Uterus (tissue), 2 donors: ENCODE measurements at regions not wholly inside any gene's neighbourhood (a gene's known extent, or its start where the extent isn't known, plus 50 kb on each side); places are given as distances from the start of the nearest gene placed in this dataset.

ENCODE experiments used
- POLR2A ChIP-seq, 2 donors: fragments of 450-650 bp; IDR thresholded peaks; one replicate each; pipeline ENCODE4 v1.6.1; 2016; ENCODE audit warnings: antibody characterized with exemption in 2 of 2, mild to moderate bottlenecking in 1 of 2, moderate library complexity in 1 of 2
- TF ChIP-seq, protein P1 (sequence below), 4 experiments: fragments of 200-600 bp in 2 of 4; fragments of 450-650 bp in 2 of 4; sonication (generic) in 2 of 4; IDR thresholded peaks; one replicate each; pipeline ENCODE4 v1.5.1; 2016 to 2019; ENCODE audit warnings: antibody characterized with exemption in 4 of 4, mild to moderate bottlenecking in 2 of 4, moderate library complexity in 1 of 4

- TF ChIP-seq, protein P1, sequence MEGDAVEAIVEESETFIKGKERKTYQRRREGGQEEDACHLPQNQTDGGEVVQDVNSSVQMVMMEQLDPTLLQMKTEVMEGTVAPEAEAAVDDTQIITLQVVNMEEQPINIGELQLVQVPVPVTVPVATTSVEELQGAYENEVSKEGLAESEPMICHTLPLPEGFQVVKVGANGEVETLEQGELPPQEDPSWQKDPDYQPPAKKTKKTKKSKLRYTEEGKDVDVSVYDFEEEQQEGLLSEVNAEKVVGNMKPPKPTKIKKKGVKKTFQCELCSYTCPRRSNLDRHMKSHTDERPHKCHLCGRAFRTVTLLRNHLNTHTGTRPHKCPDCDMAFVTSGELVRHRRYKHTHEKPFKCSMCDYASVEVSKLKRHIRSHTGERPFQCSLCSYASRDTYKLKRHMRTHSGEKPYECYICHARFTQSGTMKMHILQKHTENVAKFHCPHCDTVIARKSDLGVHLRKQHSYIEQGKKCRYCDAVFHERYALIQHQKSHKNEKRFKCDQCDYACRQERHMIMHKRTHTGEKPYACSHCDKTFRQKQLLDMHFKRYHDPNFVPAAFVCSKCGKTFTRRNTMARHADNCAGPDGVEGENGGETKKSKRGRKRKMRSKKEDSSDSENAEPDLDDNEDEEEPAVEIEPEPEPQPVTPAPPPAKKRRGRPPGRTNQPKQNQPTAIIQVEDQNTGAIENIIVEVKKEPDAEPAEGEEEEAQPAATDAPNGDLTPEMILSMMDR (IDR thresholded peaks at IDR 0.05), result no peak
- TF ChIP-seq POLR2A (IDR thresholded peaks at IDR 0.05), result no peak
Measured at GRCh38 chr5:72641164-72641563, 134.0 kb upstream of the ZNF366 start.
